ENCODE measurements at regions not wholly inside any gene's neighbourhood (a gene's known extent, or its start where the extent isn't known, plus 50 kb on each side); places are given as distances from the start of the nearest gene placed in this dataset.

DNA sequence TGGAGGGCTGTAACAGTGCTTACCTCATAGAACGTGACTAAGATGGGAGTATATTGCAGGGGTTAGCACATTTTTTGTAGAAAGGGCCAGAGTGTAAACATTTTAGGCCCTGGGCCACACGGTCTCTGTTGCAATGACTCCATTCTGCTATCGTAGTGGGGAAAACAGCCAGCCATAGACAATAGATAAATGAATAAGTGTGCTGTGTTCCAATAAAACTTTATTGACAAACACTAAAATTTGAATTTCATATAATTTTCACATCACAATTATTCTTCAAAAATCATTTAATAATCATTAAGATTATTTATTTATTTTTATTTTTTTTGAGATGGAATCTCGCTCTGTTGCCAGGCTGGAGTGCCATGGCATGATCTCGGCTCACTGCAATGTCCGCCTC is 478.6 kb downstream of the SHQ1 start:
- H3K4me3 ChIP-seq = no peak overlapping the region
- no peak for DNase-seq
- H3K9me3 ChIP-seq = no peaks in the 10 kb centered on the region
- no peak overlapping the region for H3K27ac ChIP-seq
- H3K27me3 ChIP-seq = no peaks in the 10 kb centered on the region
- no peaks in the 10 kb centered on the region for H3K4me1 ChIP-seq
- TF ChIP-seq, protein P1, sequence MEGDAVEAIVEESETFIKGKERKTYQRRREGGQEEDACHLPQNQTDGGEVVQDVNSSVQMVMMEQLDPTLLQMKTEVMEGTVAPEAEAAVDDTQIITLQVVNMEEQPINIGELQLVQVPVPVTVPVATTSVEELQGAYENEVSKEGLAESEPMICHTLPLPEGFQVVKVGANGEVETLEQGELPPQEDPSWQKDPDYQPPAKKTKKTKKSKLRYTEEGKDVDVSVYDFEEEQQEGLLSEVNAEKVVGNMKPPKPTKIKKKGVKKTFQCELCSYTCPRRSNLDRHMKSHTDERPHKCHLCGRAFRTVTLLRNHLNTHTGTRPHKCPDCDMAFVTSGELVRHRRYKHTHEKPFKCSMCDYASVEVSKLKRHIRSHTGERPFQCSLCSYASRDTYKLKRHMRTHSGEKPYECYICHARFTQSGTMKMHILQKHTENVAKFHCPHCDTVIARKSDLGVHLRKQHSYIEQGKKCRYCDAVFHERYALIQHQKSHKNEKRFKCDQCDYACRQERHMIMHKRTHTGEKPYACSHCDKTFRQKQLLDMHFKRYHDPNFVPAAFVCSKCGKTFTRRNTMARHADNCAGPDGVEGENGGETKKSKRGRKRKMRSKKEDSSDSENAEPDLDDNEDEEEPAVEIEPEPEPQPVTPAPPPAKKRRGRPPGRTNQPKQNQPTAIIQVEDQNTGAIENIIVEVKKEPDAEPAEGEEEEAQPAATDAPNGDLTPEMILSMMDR (IDR thresholded peaks at IDR 0.05) = no peak
- TF ChIP-seq POLR2A (IDR thresholded peaks at IDR 0.05) = no peak
- no peaks in the 10 kb centered on the region for H3K36me3 ChIP-seq (ENCODE audit: low read depth, missing control alignments)
- intact Hi-C loops (cut with DNase I; ENCODE audit: low total_unique reads) = no loop called here
- 85 to 93% methylated on average over 6 of the region's 6 CpGs for WGBS, 2 donors

DNA sequence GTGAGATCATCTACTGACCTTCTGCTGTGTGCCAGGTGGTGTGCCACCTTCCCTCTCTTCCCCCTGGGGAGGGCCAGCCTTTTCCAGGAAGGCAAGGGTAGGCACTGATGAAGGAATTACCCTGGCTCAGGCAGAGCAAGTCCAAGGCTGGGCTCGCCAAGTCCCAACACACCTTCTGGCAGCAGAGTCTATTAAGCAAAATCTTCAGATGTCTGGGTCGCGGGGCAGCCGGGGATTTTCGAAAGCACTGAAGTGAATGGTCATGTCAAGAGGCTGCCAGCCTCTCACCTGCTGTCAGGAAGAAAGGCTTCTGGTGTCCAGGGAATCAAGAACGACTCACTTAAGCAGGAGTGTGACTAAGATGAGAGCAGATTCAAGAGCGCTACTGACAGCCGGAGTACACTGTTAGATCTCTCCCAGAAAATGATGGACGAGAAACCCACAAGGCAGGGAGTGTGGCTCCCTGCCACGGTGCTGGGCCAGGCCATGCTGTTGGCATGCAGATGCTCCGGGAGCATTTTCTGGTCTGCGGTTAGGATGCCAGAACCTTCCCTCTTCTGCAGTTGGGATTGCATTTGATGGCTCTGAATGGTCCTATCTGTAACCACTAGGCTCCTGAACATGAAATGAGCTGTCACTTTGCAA is 479.8 kb downstream of the SHQ1 start:
- no peak for DNase-seq
- TF ChIP-seq, protein P1 (IDR thresholded peaks at IDR 0.05) = no peak
- TF ChIP-seq POLR2A (IDR thresholded peaks at IDR 0.05) = no peak
- H3K4me3 ChIP-seq = no peak overlapping the region
- no peaks in the 10 kb centered on the region for H3K9me3 ChIP-seq
- H3K27ac ChIP-seq = no peak overlapping the region
- H3K36me3 ChIP-seq (ENCODE audit: low read depth, missing control alignments) = no peaks in the 10 kb centered on the region
- 96% methylated on average over 11 to 12 of the region's 12 CpGs for WGBS, 2 donors
- H3K27me3 ChIP-seq = no peaks in the 10 kb centered on the region
- intact Hi-C loops (cut with DNase I; ENCODE audit: low total_unique reads) = no loop called here
- no peaks in the 10 kb centered on the region for H3K4me1 ChIP-seq

DNA sequence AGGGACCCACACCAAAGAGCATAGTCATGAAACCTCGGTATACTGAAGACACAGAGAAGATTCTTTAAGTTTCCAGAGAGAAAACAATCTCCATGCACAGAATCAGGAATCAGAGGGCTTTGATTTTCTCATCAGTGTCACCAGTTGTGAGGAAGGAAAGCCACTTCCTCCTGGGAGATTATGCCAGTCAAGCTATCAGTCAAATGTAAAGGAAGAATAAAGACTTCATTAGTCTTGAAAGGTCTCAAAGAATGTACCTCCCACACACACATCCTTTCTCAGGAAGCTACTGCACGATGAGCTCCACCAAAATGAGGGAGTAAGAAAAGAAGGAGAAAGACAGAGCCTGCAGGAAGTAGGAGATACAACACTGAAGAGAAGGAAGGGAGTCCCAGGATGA is 486.3 kb downstream of the SHQ1 start:
- WGBS, 2 donors = 66 to 77% methylated on average over 2 of the region's 2 CpGs
- no peak overlapping the region for H3K27ac ChIP-seq
- DNase-seq = no peak
- no peaks in the 10 kb centered on the region for H3K4me1 ChIP-seq
- TF ChIP-seq, protein P1 (IDR thresholded peaks at IDR 0.05) = no peak
- TF ChIP-seq POLR2A (IDR thresholded peaks at IDR 0.05) = no peak
- no peaks in the 10 kb centered on the region for H3K9me3 ChIP-seq
- H3K36me3 ChIP-seq (ENCODE audit: low read depth, missing control alignments) = no peaks in the 10 kb centered on the region
- no peaks in the 10 kb centered on the region for H3K27me3 ChIP-seq
- intact Hi-C loops (cut with DNase I; ENCODE audit: low total_unique reads) = no loop called here
- H3K4me3 ChIP-seq = no peak overlapping the region

DNA sequence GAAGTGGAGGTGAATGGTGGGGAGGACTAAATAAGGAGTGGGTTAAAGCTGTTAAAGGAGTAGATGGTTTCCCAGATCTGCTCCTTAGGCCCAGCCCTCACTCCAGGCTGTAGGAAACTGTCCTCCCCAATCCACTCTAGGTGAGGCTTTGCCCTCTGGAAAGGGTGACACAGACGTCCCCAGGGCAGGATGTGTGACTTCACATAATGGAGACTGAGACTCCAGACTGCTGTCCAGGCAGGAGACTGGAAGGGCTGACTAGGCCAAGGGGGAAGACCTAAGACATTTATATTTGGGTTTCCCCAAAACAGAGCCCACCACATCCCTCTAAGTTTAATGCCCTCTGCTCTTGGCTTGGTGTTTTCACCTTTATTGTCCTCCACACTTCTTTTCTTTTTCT is 488.5 kb downstream of the SHQ1 start:
- Histone ChIP-seq H3K27ac (no peak overlapping the region), H3K36me3 (ENCODE audit: low read depth, missing control alignments) (no peaks in the 10 kb centered on the region), H3K9me3 (no peaks in the 10 kb centered on the region), H3K4me3 (no peak overlapping the region), H3K4me1 (no peaks in the 10 kb centered on the region), H3K27me3 (no peaks in the 10 kb centered on the region)
- intact Hi-C loops (cut with DNase I; ENCODE audit: low total_unique reads) = no loop called here
- 86 to 94% methylated on average over 1 of the region's 1 CpG for WGBS, 2 donors
- TF ChIP-seq, protein P1 (IDR thresholded peaks at IDR 0.05) = no peak
- no peak for TF ChIP-seq POLR2A (IDR thresholded peaks at IDR 0.05)
- no peak for DNase-seq

DNA sequence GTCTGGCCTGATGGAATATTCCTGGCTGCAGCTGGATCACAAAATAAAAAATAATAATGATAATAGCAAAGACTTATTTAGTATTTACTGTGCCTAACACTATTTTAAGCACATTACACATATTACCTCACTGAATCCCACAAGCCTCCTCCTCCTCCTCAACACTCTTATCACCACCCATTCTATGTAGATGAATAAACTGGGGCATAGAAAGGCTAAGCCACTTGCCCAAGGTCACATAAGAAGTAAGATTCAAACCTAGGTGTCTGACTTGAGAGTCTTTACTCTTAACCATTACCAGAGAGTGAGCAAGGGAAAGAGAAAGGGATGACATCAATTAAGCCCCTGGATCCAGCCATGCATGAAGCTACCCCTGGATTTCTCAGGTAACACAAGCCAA is 493.1 kb downstream of the SHQ1 start:
- H3K36me3 ChIP-seq (ENCODE audit: low read depth, missing control alignments) = no peaks in the 10 kb centered on the region
- no peak overlapping the region for H3K27ac ChIP-seq
- no peaks in the 10 kb centered on the region for H3K4me1 ChIP-seq
- H3K9me3 ChIP-seq = no peaks in the 10 kb centered on the region
- H3K27me3 ChIP-seq = no peaks in the 10 kb centered on the region
- DNase-seq = no peak
- TF ChIP-seq, protein P1 (IDR thresholded peaks at IDR 0.05) = no peak
- TF ChIP-seq POLR2A (IDR thresholded peaks at IDR 0.05) = no peak
- H3K4me3 ChIP-seq = no peak overlapping the region
- intact Hi-C loops (cut with DNase I; ENCODE audit: low total_unique reads) = no loop called here

Measured in testis (tissue), 2 donors.